ENCODE measurements at regions not wholly inside any gene's neighbourhood (a gene's known extent, or its start where the extent isn't known, plus 50 kb on each side); places are given as distances from the start of the nearest gene placed in this dataset.

GRCh38 chr17:65403626-65404025, 157.8 kb downstream of the AXIN2 start:
- DNase-seq, result no peak

GRCh38 chr17:65402513-65403496, 158.6 kb downstream of the AXIN2 start:
- DNase-seq, result no peak

- no peak for DNase-seq
Measured at GRCh38 chr17:65401561-65401960, 159.9 kb downstream of the AXIN2 start.

GRCh38 chr17:65400701-65401100, 160.7 kb downstream of the AXIN2 start:
- no peak for DNase-seq

- DNase-seq, result no peak
Measured at GRCh38 chr17:65398040-65398787, 163.2 kb downstream of the AXIN2 start.

- DNase-seq, result no peak
Measured at GRCh38 chr17:65395924-65396323, 165.5 kb downstream of the AXIN2 start.

- no peak for DNase-seq
Measured at GRCh38 chr17:65394811-65395472, 166.5 kb downstream of the AXIN2 start.

GRCh38 chr17:65393514-65393913, 167.9 kb downstream of the AXIN2 start:
- no peak for DNase-seq

GRCh38 chr17:65389949-65390348, 171.5 kb downstream of the AXIN2 start:
- no peak for DNase-seq

- DNase-seq, result no peak
Measured at GRCh38 chr17:65389426-65389825, 172.0 kb downstream of the AXIN2 start.

GRCh38 chr17:65388911-65389310, 172.5 kb downstream of the AXIN2 start:
- DNase-seq, result no peak

- no peak for DNase-seq
Measured at GRCh38 chr17:65387322-65387721, 174.1 kb downstream of the AXIN2 start.

- DNase-seq, result no peak
Measured at GRCh38 chr17:65385726-65386125, 175.7 kb downstream of the AXIN2 start.

GRCh38 chr17:65385071-65385470, 176.4 kb downstream of the AXIN2 start:
- DNase-seq, result no peak

- no peak for DNase-seq
Measured at GRCh38 chr17:65381152-65381551, 180.3 kb downstream of the AXIN2 start.

GRCh38 chr17:65374966-65375365, 186.5 kb downstream of the AXIN2 start:
- DNase-seq, result no peak

- no peak for DNase-seq
Measured at GRCh38 chr17:65371702-65372101, 189.7 kb downstream of the AXIN2 start.

GRCh38 chr17:65370669-65371131, 190.7 kb downstream of the AXIN2 start:
- no peak for DNase-seq

- DNase-seq, result no peak
Measured at GRCh38 chr17:65368341-65368740, 193.1 kb downstream of the AXIN2 start.

GRCh38 chr17:65366102-65366844, 195.2 kb downstream of the AXIN2 start:
- DNase-seq, result no peak

- DNase-seq, result no peak
Measured at GRCh38 chr17:65365169-65365568, 196.3 kb downstream of the AXIN2 start.

GRCh38 chr17:65364438-65364837, 197.0 kb downstream of the AXIN2 start:
- no peak for DNase-seq

GRCh38 chr17:65362826-65363225, 198.6 kb downstream of the AXIN2 start:
- DNase-seq, result no peak
